GM06990 (cell line): ENCODE measurements at regions not wholly inside any gene's neighbourhood (a gene's known extent, or its start where the extent isn't known, plus 50 kb on each side); places are given as distances from the start of the nearest gene placed in this dataset.

ENCODE experiments used
- DNase-seq: peaks from one replicate; pipeline ENCODE4 v3.0.0-alpha.2; 2011; ENCODE audit not compliant: insufficient read length; ENCODE audit errors: extremely low read depth
- H3K27me3 ChIP-seq: replicated peaks from 2 replicates; pipeline ENCODE4 v1.6.0; 2011; ENCODE audit warnings: low read length; ENCODE audit not compliant: control insufficient read depth, insufficient read depth
- H3K36me3 ChIP-seq: 2 replicates; pipeline ENCODE4 v1.5.1; 2011; ENCODE audit warnings: low read length; ENCODE audit not compliant: control insufficient read depth, insufficient read depth
- H3K4me3 ChIP-seq: replicated peaks from 2 replicates; pipeline ENCODE4 v1.5.1; 2011; ENCODE audit warnings: low read depth, mild to moderate bottlenecking, control low read depth, low read length
- TF ChIP-seq, protein P1 (sequence below): IDR thresholded peaks from 2 replicates; pipeline ENCODE4 v1.5.1; 2011; ENCODE audit warnings: low read length, control low read depth, mild to moderate bottlenecking, inconsistent platforms; ENCODE audit not compliant: insufficient read depth, poor library complexity, severe bottlenecking

DNA sequence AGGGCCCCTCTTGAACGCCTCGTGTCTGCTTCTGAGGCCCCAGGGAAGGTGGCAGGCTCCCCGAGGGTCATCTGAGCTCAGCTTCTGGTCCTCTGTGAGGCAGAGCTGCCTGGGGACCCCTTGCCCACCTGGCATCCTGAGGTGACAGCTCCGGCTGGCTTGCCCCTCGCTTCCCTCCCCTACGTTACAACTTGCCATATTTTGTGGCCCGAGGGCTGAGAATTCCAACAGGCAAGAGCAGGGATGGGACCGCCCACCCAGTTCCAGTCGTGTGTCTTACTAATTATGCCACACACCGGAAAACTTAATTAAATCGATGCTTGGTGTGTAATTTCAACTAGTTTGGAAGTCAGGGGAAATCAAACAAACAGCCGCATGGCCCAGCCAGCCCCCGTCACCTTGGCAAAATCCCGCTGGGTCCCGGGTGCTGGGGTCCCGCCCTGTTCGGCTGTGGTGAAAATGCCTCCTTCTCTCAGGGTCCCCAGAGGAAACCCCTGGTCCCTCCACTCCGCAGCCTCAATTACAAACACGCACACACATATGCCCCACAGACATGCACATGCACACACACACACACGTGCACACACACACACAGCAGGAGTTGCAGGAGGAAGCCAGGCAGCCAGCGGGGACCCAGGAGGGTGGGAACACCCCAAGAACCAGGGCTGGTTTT lies 221.0 kb upstream of the IER5L start:
- no peak for DNase-seq
- H3K36me3 ChIP-seq: no peaks in the 10 kb centered on the region
- TF ChIP-seq, protein P1, sequence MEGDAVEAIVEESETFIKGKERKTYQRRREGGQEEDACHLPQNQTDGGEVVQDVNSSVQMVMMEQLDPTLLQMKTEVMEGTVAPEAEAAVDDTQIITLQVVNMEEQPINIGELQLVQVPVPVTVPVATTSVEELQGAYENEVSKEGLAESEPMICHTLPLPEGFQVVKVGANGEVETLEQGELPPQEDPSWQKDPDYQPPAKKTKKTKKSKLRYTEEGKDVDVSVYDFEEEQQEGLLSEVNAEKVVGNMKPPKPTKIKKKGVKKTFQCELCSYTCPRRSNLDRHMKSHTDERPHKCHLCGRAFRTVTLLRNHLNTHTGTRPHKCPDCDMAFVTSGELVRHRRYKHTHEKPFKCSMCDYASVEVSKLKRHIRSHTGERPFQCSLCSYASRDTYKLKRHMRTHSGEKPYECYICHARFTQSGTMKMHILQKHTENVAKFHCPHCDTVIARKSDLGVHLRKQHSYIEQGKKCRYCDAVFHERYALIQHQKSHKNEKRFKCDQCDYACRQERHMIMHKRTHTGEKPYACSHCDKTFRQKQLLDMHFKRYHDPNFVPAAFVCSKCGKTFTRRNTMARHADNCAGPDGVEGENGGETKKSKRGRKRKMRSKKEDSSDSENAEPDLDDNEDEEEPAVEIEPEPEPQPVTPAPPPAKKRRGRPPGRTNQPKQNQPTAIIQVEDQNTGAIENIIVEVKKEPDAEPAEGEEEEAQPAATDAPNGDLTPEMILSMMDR: no peak
- no peaks in the 10 kb centered on the region; the same call in 1 of the 2 replicates for H3K27me3 ChIP-seq
- no peak overlapping the region for H3K4me3 ChIP-seq

DNA sequence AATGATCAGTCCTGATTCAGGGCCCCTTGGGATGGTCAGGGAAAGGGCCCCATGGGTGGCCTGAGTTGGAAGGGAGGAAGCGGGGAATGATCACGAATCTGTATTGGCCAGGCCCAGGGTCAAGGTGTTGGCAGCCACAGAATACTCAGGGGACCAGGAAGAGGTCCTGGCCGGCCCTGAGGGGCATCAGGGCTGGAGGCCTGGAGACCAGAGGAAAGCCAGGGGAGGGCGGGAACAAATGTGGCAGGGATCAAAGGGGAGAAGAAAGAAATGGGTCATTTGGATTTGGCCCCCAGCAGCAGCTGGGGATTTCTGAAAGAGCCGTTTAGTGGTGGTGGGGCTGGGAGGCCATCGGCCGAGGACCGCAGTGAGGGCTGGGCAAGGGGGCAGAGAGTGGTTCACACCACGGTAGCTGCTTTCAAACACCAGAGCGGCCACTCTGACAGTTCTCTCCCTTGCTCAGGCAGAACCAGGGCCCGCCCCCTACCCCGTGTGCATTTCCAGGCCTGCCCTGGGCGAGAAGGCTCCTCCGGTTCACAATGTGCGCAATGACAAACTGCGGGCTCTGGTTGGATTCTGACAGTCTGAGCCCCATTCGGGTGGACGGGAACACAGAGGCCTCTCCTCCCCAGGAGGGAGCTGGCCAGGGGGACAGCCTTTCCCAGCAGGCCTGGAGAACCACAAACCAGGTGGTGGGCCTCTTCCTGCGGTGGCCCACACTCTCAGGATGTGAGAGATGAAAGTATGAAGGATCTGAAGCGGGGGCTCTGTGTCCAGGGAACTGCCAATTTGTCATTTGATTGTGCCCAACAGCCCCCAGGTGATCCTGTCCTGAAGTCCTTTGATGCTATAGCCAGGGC lies 220.3 kb upstream of the IER5L start:
- DNase-seq: no peak
- TF ChIP-seq, protein P1: no peak
- no peak overlapping the region for H3K4me3 ChIP-seq
- H3K36me3 ChIP-seq: no peaks in the 10 kb centered on the region
- no peaks in the 10 kb centered on the region; the same call in 1 of the 2 replicates for H3K27me3 ChIP-seq

DNA sequence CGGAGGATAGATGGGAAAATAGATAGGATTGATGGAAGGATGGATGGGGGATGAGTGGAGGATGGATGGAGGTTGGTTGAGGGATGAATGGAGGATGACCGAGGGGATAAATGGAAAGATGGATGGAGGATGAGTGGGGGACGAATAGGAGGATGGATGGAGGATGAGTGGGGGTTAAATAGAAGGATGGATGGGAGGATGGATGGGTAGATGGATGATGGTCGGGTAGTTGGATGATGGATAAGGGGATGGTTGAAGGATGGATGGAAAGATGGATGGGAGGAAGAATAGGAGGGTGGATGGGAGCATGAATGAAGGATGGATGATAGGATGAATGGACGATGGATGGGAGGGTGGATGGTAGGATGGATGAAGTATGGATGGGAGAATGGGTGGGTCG lies 219.3 kb upstream of the IER5L start:
- Histone ChIP-seq H3K27me3 (no peaks in the 10 kb centered on the region), H3K36me3 (no peaks in the 10 kb centered on the region), H3K4me3 (no peak overlapping the region)
- no peak for DNase-seq
- TF ChIP-seq, protein P1: no peak

DNA sequence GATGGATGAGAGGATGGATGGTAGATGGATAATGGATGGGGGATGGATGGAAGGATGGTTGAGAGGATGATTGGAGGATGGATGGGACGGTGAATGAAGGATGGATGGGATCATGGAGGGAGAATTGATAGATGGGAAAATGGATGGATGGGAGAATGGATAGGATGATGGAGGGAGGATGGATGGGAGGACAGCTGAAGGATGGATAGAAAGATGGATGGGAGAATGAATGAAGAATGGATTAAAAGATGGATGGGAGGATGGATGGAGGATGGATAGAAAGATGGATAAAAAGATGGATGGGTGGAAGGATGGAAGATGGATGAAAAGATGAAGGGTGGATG lies 218.3 kb upstream of the IER5L start:
- no peak for DNase-seq
- TF ChIP-seq, protein P1: no peak

DNA sequence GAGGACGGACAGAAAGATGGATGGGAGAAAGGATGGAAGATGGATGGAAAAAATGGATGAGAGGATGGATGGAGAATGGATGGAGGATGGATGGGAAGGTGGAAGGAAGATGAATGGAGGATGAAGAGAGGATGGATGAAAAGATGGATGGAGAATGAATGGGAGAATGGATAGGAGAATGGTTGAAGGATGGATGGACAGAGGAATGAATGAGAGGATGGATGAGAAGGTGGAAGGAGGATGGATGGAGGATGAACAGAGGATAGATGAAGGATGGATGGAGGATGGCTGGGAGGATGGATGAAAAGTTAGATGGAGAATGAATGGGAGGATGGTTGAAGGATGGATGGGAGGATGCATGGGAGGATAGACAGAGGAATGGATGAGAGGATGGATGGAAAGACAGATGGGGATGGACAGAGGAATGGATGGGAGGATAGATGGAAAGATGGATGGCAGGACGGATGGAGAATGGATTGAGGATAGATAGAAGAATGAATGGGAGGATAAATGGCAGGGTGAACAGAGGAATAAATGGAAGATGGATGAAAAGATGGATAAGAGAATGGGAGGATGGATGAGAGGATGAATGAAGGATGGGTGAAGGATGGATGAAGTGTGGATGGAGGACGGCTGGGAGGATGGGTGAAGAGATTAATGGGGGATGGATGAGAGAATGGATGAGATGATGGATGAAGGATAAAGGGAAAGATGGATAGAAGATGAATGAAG lies 217.7 kb upstream of the IER5L start:
- Histone ChIP-seq H3K4me3 (no peak overlapping the region), H3K36me3 (no peaks in the 10 kb centered on the region), H3K27me3 (no peaks in the 10 kb centered on the region)
- TF ChIP-seq, protein P1: no peak
- no peak for DNase-seq

More for the DNA sequence above, 218.3 kb upstream of the IER5L start:
- H3K36me3 ChIP-seq: no peaks in the 10 kb centered on the region
- H3K4me3 ChIP-seq: no peak overlapping the region
- no peaks in the 10 kb centered on the region for H3K27me3 ChIP-seq
